ENCODE measurements at regions not wholly inside any gene's neighbourhood (a gene's known extent, or its start where the extent isn't known, plus 50 kb on each side); places are given as distances from the start of the nearest gene placed in this dataset.
"Not testable (repeated sequence)": the region's sequence is repeated elsewhere in the genome, so short reads cannot be mapped to it uniquely, and the experiment has no call there.

DNA sequence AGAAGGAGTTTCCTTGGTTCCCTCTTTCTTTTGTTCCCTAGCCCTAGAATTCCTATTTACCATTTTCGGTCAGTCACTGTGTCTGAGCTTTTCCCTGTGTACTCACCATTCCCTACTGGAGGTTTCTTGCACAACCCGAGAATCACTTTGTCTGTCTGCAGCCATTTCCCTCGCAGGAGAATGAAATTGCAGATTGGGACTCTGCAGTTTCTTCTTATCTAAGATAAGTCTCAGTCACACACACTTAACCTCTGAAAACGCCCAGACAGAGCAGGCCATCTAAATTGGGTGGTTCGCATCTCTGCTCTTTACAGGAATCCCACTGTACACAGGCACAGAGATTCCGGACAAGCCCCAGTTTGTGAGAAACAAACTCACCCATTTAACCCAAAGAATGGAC lies 58.6 kb upstream of the CNTNAP2 start:
- no peak overlapping the region for H3K4me3 ChIP-seq (ENCODE audit: low read depth, low read length)
- H3K9ac ChIP-seq (ENCODE audit: low read depth, low read length), result no peak overlapping the region
- H3K4me1 ChIP-seq (ENCODE audit: control insufficient read depth, insufficient read depth, low read length), result 0 out of 2 replicates have a peak, but pooled peaks cover 3% of the 10 kb centered on the region
- no peaks in the 10 kb centered on the region for H3K9me3 ChIP-seq (ENCODE audit: control insufficient read depth, insufficient read depth, low read length)
- no peaks in the 10 kb centered on the region for H3K27me3 ChIP-seq (ENCODE audit: control insufficient read depth, insufficient read depth, low read length)
- no peak overlapping the region for H3K27ac ChIP-seq (ENCODE audit: low read depth, low read length)
- no peaks in the 10 kb centered on the region for H3K36me3 ChIP-seq (ENCODE audit: control insufficient read depth, insufficient read depth, low read length)

DNA sequence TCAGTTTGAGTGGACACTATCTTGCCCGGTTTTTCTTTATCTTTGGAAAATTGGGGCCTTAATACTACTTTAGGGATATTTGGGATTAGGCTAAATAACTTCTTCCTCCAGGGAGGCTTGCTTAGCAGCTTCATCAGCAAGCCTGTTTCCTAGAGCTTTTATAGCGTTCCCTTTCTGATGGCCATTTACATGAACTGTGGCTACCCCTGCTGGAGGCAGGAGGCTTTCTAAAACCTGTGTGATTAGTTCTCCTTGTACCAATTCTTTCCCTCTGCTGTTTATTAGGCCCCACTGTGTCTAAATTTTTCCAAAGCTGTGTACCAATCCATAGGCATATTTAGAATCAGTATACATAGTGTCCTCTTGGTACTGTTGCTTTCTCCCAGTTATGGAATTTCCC lies 61.7 kb upstream of the CNTNAP2 start:
- H3K4me3 ChIP-seq (ENCODE audit: low read depth, low read length), result no peak overlapping the region
- 0 out of 2 replicates have a peak, but pooled peaks cover 3% of the 10 kb centered on the region for H3K4me1 ChIP-seq (ENCODE audit: control insufficient read depth, insufficient read depth, low read length)
- no peaks in the 10 kb centered on the region for H3K9me3 ChIP-seq (ENCODE audit: control insufficient read depth, insufficient read depth, low read length)
- H3K9ac ChIP-seq (ENCODE audit: low read depth, low read length), result no peak overlapping the region
- H3K36me3 ChIP-seq (ENCODE audit: control insufficient read depth, insufficient read depth, low read length), result no peaks in the 10 kb centered on the region
- H3K27ac ChIP-seq (ENCODE audit: low read depth, low read length), result no peak overlapping the region
- H3K27me3 ChIP-seq (ENCODE audit: control insufficient read depth, insufficient read depth, low read length), result no peaks in the 10 kb centered on the region

DNA sequence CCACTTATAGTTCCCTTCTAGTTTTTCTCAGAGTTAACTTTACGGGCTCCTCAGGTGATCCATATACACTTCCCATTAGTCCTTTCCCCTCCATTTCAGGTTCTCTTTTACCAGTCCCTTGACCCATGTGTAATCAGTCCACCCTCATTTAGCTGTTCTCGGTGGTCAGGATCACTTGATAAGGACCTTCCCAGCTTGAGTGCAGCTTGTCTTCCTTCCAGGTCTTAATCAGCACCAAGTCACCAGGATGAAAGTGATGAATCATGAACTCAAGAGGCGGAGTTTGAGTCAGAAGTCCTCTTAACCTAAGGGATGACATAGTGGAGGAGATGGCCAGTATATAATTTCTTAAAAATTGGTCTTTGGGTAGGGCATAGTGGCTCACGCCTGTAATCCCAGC lies 63.1 kb upstream of the CNTNAP2 start:
- H3K9me3 ChIP-seq (ENCODE audit: control insufficient read depth, insufficient read depth, low read length), result no peaks in the 10 kb centered on the region
- H3K4me3 ChIP-seq (ENCODE audit: low read depth, low read length), result no peak overlapping the region
- H3K9ac ChIP-seq (ENCODE audit: low read depth, low read length), result no peak overlapping the region

DNA sequence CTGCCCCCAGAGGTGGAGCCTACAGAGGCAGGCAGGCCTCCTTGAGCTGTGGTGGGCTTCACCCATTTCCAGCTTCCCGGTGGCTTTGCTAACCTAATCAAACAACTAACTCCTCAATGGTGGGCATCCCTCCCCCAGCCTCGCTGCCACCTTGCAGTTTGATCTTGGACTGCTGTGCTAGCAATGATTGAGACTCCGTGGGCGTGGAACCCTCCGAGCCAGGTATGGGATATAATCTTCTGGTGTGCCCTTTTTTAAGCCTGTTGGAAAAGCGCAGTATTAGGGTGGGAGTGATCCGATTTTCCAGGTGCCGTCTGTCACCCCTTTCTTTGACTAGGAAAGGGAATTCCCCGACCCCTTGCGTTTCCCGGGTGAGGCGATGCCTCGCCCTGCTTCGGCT lies 73.3 kb upstream of the CNTNAP2 start:
- not testable (repeated sequence) for H3K27me3 ChIP-seq (ENCODE audit: control insufficient read depth, insufficient read depth, low read length); H3K9ac ChIP-seq (ENCODE audit: low read depth, low read length); H3K27ac ChIP-seq (ENCODE audit: low read depth, low read length); H3K36me3 ChIP-seq (ENCODE audit: control insufficient read depth, insufficient read depth, low read length); H3K4me3 ChIP-seq (ENCODE audit: low read depth, low read length); H3K4me1 ChIP-seq (ENCODE audit: control insufficient read depth, insufficient read depth, low read length); H3K9me3 ChIP-seq (ENCODE audit: control insufficient read depth, insufficient read depth, low read length)

More for the DNA sequence above, 63.1 kb upstream of the CNTNAP2 start:
- no peaks in the 10 kb centered on the region for H3K27me3 ChIP-seq (ENCODE audit: control insufficient read depth, insufficient read depth, low read length)
- no peaks in the 10 kb centered on the region for H3K36me3 ChIP-seq (ENCODE audit: control insufficient read depth, insufficient read depth, low read length)
- 0 out of 2 replicates have a peak, but pooled peaks cover under 1% of the 10 kb centered on the region for H3K4me1 ChIP-seq (ENCODE audit: control insufficient read depth, insufficient read depth, low read length)
- H3K27ac ChIP-seq (ENCODE audit: low read depth, low read length), result no peak overlapping the region

DNA sequence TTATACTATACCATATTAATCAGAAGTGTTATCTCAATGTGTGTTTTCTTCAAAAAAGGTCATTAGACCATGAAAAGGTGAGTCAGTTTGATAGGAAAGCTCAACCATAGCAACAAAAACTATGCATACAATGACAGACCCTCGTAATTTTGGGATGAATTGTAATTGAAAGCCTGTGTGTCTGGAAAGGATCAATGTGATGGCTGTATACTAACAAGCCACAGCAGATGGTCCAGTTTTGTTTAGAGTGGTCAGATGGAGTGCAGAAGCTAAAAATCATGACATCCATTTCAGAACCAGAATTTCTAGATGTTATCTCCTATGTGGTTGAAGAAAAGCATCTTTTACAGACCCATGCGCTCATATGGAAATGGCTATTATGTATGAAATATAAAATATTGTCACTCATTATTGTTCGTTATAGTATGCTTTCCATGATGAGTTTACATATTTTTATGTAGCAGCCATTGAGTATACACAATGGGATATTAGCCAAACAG lies 88.3 kb upstream of the CNTNAP2 start:
- Histone ChIP-seq H3K27me3 (ENCODE audit: control insufficient read depth, insufficient read depth, low read length) (no peaks in the 10 kb centered on the region), H3K27ac (ENCODE audit: low read depth, low read length) (no peak overlapping the region), H3K4me3 (ENCODE audit: low read depth, low read length) (no peak overlapping the region), H3K36me3 (ENCODE audit: control insufficient read depth, insufficient read depth, low read length) (no peaks in the 10 kb centered on the region), H3K9me3 (ENCODE audit: control insufficient read depth, insufficient read depth, low read length) (no peaks in the 10 kb centered on the region), H3K9ac (ENCODE audit: low read depth, low read length) (no peak overlapping the region), H3K4me1 (ENCODE audit: control insufficient read depth, insufficient read depth, low read length) (no peaks in the 10 kb centered on the region)

DNA sequence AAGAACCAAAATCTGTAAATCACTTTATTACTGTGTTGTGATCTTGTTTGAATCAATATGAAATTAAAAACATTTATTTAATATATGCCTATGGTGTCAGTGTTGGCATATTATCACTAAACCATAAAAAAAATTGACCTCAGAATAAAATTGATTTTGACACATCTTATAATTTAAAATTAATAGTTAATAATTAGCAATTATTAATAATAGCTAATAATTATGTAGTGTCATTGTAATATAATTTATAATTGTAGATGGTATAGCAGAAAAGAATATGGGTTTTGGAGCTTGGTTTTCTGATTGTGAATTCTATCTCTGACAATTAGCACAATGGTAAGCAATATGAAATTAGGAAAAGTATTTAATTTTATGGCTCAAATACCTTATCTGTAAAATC lies 89.4 kb upstream of the CNTNAP2 start:
- H3K9me3 ChIP-seq (ENCODE audit: control insufficient read depth, insufficient read depth, low read length), result no peaks in the 10 kb centered on the region
- H3K27me3 ChIP-seq (ENCODE audit: control insufficient read depth, insufficient read depth, low read length), result no peaks in the 10 kb centered on the region
- H3K4me1 ChIP-seq (ENCODE audit: control insufficient read depth, insufficient read depth, low read length), result peaks cover 2% of the 10 kb centered on the region; the same call in 1 of the 2 replicates
- no peak overlapping the region for H3K9ac ChIP-seq (ENCODE audit: low read depth, low read length)
- H3K36me3 ChIP-seq (ENCODE audit: control insufficient read depth, insufficient read depth, low read length), result no peaks in the 10 kb centered on the region
- H3K27ac ChIP-seq (ENCODE audit: low read depth, low read length), result no peak overlapping the region
- no peak overlapping the region for H3K4me3 ChIP-seq (ENCODE audit: low read depth, low read length)

DNA sequence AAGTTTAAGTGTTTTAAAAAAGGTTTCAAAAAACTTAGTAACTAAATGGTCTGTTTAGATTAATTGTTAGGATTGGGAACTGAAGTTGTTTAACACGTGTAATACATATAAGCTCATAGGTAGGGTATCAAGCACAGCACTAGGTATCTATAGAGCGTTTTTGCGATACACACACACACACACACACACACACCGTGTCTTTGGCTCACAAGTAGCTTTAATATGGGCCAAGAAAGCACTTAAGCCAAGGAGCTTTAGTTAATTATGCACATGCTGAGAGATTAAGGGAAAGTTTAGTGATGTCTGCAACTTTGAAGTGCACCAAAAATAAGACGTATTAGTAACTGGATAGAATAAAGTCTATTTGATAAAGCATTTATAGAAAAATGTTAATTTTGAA lies 93.8 kb upstream of the CNTNAP2 start:
- Histone ChIP-seq H3K9me3 (ENCODE audit: control insufficient read depth, insufficient read depth, low read length) (no peaks in the 10 kb centered on the region), H3K4me3 (ENCODE audit: low read depth, low read length) (no peak overlapping the region), H3K9ac (ENCODE audit: low read depth, low read length) (no peak overlapping the region), H3K4me1 (ENCODE audit: control insufficient read depth, insufficient read depth, low read length) (peaks cover 14% of the 10 kb centered on the region), H3K27me3 (ENCODE audit: control insufficient read depth, insufficient read depth, low read length) (no peaks in the 10 kb centered on the region), H3K27ac (ENCODE audit: low read depth, low read length) (no peak overlapping the region), H3K36me3 (ENCODE audit: control insufficient read depth, insufficient read depth, low read length) (no peaks in the 10 kb centered on the region)

DNA sequence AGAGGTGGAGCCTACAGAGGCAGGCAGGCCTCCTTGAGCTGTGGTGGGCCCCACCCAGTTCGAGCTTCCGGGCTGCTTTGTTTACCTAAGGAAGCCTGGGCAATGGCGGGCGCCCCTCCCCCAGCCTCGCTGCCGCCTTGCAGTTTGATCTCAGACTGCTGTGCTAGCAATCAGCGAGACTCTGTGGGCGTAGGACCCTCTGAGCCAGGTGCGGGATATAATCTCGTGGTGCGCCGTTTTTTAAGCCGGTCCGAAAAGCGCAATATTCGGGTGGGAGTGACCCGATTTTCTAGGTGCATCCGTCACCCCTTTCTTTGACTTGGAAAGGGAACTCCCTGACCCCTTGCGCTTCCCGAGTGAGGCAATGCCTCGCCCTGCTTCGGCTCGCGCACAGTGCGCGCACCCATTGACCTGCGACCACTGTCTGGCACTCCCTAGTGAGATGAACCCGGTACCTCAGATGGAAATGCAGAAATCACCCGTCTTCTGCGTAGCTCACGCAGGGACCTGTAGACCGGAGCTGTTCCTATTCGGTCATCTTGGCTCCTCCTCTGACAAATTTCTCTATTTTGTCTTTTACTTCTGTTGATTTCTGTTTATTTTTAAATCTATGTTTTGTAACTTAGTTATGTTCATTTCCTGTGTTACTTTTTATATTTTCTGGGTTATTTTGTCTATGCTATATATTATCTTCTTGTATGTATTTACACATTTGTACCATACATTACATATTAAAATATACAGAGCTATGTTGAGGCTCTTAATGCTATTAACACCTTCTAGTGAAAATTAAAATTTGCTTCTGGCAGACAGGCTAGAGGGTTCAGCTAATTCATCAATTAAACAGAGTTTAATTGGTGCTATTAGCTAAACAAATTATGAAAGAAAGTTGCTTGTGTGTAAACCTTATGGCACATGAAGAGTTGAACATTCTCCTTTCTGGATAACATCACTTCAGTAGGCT lies 97.3 kb upstream of the CNTNAP2 start:
- H3K9me3 ChIP-seq (ENCODE audit: control insufficient read depth, insufficient read depth, low read length); H3K27me3 ChIP-seq (ENCODE audit: control insufficient read depth, insufficient read depth, low read length); H3K27ac ChIP-seq (ENCODE audit: low read depth, low read length); H3K9ac ChIP-seq (ENCODE audit: low read depth, low read length); H3K36me3 ChIP-seq (ENCODE audit: control insufficient read depth, insufficient read depth, low read length): not testable (repeated sequence)
- Histone ChIP-seq H3K4me3 (ENCODE audit: low read depth, low read length) (peak overlapping the region; percentile 35; the same call in 1 of the 2 replicates), H3K4me1 (ENCODE audit: control insufficient read depth, insufficient read depth, low read length) (peaks cover 14% of the 10 kb centered on the region)

DNA sequence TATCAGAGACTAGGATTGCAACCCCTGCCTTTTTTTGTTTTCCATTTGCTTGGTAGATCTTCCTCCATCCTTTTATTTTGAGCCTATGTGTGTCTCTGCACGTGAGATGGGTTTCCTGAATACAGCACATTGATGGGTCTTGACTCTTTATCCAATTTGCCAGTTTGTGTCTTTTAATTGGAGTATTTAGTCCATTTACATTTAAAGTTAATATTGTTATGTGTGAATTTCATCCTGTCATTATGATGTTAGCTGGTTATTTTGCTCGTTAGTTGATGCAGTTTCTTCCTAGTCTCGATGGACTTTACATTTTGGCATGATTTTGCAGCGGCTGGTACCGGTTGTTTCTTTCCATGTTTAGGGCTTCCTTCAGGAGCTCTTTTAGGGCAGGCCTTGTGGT lies 99.2 kb upstream of the CNTNAP2 start:
- not testable (repeated sequence) for H3K9me3 ChIP-seq (ENCODE audit: control insufficient read depth, insufficient read depth, low read length); H3K36me3 ChIP-seq (ENCODE audit: control insufficient read depth, insufficient read depth, low read length); H3K27me3 ChIP-seq (ENCODE audit: control insufficient read depth, insufficient read depth, low read length); H3K27ac ChIP-seq (ENCODE audit: low read depth, low read length); H3K9ac ChIP-seq (ENCODE audit: low read depth, low read length); H3K4me3 ChIP-seq (ENCODE audit: low read depth, low read length)
- H3K4me1 ChIP-seq (ENCODE audit: control insufficient read depth, insufficient read depth, low read length), result peaks cover 13% of the 10 kb centered on the region

DNA sequence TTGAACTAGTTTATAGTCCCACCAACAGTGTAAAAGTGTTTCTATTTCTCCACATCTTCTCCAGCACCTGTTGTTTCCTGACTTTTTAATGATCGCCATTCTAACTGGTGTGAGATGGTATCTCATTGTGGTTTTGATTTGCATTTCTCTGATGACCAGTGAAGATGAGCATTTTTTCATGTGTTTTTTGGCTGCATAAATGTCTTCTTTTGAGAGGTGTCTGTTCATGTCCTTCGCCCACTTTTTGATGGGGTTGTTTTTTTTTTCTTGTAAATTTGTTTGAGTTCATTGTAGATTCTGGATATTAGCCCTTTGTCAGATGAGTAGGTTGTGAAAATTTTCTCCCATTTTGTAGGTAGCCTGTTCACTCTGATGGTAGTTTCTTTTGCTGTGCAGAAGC lies 102.4 kb upstream of the CNTNAP2 start:
- H3K4me1 ChIP-seq (ENCODE audit: control insufficient read depth, insufficient read depth, low read length); H3K27ac ChIP-seq (ENCODE audit: low read depth, low read length); H3K9me3 ChIP-seq (ENCODE audit: control insufficient read depth, insufficient read depth, low read length); H3K9ac ChIP-seq (ENCODE audit: low read depth, low read length); H3K27me3 ChIP-seq (ENCODE audit: control insufficient read depth, insufficient read depth, low read length); H3K4me3 ChIP-seq (ENCODE audit: low read depth, low read length); H3K36me3 ChIP-seq (ENCODE audit: control insufficient read depth, insufficient read depth, low read length): not testable (repeated sequence)

DNA sequence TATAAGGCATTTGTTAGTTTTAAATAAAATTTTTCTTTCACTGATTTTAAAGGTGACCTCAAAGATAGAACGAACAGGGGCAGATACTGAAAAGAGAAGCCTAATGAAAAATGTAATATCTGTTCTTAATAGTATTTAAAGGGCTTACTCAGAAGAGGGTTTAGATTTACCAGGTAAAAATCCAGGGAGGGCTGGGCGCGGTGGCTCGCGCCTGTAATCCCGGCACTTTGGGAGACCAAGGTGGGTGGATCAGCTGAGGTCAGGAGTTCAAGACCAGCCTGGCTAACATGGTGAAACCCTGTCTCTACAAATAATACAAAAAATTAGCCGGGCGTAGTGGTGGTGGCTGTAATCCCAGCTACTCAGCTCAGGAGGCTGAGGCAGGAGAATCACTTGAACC lies 108.3 kb upstream of the CNTNAP2 start:
- H3K36me3 ChIP-seq (ENCODE audit: control insufficient read depth, insufficient read depth, low read length), result no peaks in the 10 kb centered on the region
- no peak overlapping the region for H3K9ac ChIP-seq (ENCODE audit: low read depth, low read length)
- no peaks in the 10 kb centered on the region for H3K4me1 ChIP-seq (ENCODE audit: control insufficient read depth, insufficient read depth, low read length)
- no peak overlapping the region for H3K27ac ChIP-seq (ENCODE audit: low read depth, low read length)
- peaks cover 13% of the 10 kb centered on the region for H3K27me3 ChIP-seq (ENCODE audit: control insufficient read depth, insufficient read depth, low read length)
- H3K4me3 ChIP-seq (ENCODE audit: low read depth, low read length), result no peak overlapping the region
- H3K9me3 ChIP-seq (ENCODE audit: control insufficient read depth, insufficient read depth, low read length), result no peaks in the 10 kb centered on the region
